Neural cell (in vitro differentiated cells): ENCODE measurements at regions not wholly inside any gene's neighbourhood (a gene's known extent, or its start where the extent isn't known, plus 50 kb on each side); places are given as distances from the start of the nearest gene placed in this dataset.

Source experiments
- H2AFZ ChIP-seq: fragments of 200-600, 300-800 bp; sonication (generic), shearing (Covaris generic); 2 replicates; pipeline ENCODE4 v1.6.0; 2014; ENCODE audit warnings: low read depth, mild to moderate bottlenecking, antibody characterized with exemption, low read length, moderate library complexity
- H3F3A ChIP-seq: fragments of 200-600 bp; shearing (Covaris generic); 2 replicates; pipeline ENCODE4 v1.6.1; 2016; ENCODE audit warnings: mild to moderate bottlenecking, moderate library complexity, mixed read lengths, antibody characterized with exemption, low read length; ENCODE audit not compliant: insufficient read depth, poor library complexity, severe bottlenecking
- H3K27ac ChIP-seq: fragments of 200-600, 300-800 bp; sonication (generic), shearing (Covaris generic); 2 replicates; pipeline ENCODE4 v1.5.1; 2014; ENCODE audit warnings: mild to moderate bottlenecking, low read length, moderate library complexity
- H3K27me3 ChIP-seq: fragments of 300-800, 200-600 bp; sonication (generic), shearing (Covaris generic); 2 replicates; pipeline ENCODE4 v1.6.0; 2014; ENCODE audit warnings: mild to moderate bottlenecking, low read depth, low read length, moderate library complexity; ENCODE audit not compliant: insufficient read depth
- H3K36me3 ChIP-seq: fragments of 300-800, 200-600 bp; sonication (generic), shearing (Covaris generic); 2 replicates; pipeline ENCODE4 v1.5.1; 2014; ENCODE audit warnings: mild to moderate bottlenecking, antibody characterized with exemption, low read length, moderate library complexity; ENCODE audit not compliant: insufficient read depth
- H3K4me2 ChIP-seq: fragments of 300-800, 200-600 bp; sonication (generic), shearing (Covaris generic); 2 replicates; pipeline ENCODE4 v1.6.0; 2014; ENCODE audit warnings: mild to moderate bottlenecking, low read length
- H3K4me3 ChIP-seq: fragments of 300-800, 200-600 bp; sonication (generic), shearing (Covaris generic); 2 replicates; pipeline ENCODE4 v1.5.1; 2014; ENCODE audit warnings: mild to moderate bottlenecking, low read length, moderate library complexity
- H3K79me2 ChIP-seq: fragments of 200-600 bp; shearing (Covaris generic); replicated peaks from 2 replicates; pipeline ENCODE4 v1.6.0; 2014; ENCODE audit warnings: mild to moderate bottlenecking, low read length, moderate library complexity; ENCODE audit not compliant: insufficient read depth
- H3K9ac ChIP-seq: fragments of 300-800, 200-600 bp; sonication (generic), shearing (Covaris generic); 2 replicates; pipeline ENCODE4 v1.6.1; 2016; ENCODE audit warnings: mild to moderate bottlenecking, low read length, mixed read lengths
- H3K9me2 ChIP-seq: fragments of 200-600 bp; shearing (Covaris generic); 2 replicates; pipeline ENCODE4 v1.6.1; 2016; ENCODE audit warnings: mild to moderate bottlenecking, low read length, mixed read lengths; ENCODE audit not compliant: insufficient read depth
- H3K9me3 ChIP-seq: fragments of 200-600, 300-800 bp; sonication (generic), shearing (Covaris generic); 2 replicates; pipeline ENCODE4 v1.6.1; 2016; ENCODE audit warnings: mild to moderate bottlenecking, mixed run types, low read length, moderate library complexity, mixed read lengths
- H4K20me1 ChIP-seq: fragments of 200-600 bp; shearing (Covaris generic); 2 replicates; pipeline ENCODE4 v1.6.1; 2016; ENCODE audit warnings: mild to moderate bottlenecking, mixed run types; ENCODE audit not compliant: insufficient read depth
- CTCF ChIP-seq: fragments of 450-650 bp; IDR thresholded peaks from 2 replicates; pipeline ENCODE4 v1.5.1; 2014; ENCODE audit warnings: antibody characterized with exemption, mild to moderate bottlenecking, moderate library complexity; ENCODE audit not compliant: poor library complexity, severe bottlenecking
- EP300 ChIP-seq: fragments of 450-650 bp; conservative IDR thresholded peaks from 2 replicates; pipeline ENCODE4 v1.6.1; 2014; ENCODE audit warnings: antibody characterized with exemption, mild to moderate bottlenecking, moderate library complexity; ENCODE audit not compliant: poor library complexity, severe bottlenecking
- EZH2 ChIP-seq: fragments of 200-600, 300-800 bp; shearing (Covaris generic), sonication (generic); IDR thresholded peaks from 2 replicates; pipeline ENCODE4 v1.6.1; 2014; ENCODE audit warnings: antibody characterized with exemption, low read length, borderline replicate concordance, mild to moderate bottlenecking; ENCODE audit not compliant: insufficient read depth, poor library complexity, severe bottlenecking
- MXI1 ChIP-seq: fragments of 450-650 bp; conservative IDR thresholded peaks from 2 replicates; pipeline ENCODE4 v1.6.1; 2014; ENCODE audit warnings: antibody characterized with exemption, mild to moderate bottlenecking; ENCODE audit not compliant: poor library complexity, severe bottlenecking
- POLR2AphosphoS5 ChIP-seq: IDR thresholded peaks from 2 replicates; pipeline ENCODE4 v1.6.1; 2012
- RAD21 ChIP-seq: fragments of 450-650 bp; conservative IDR thresholded peaks from 2 replicates; pipeline ENCODE4 v1.6.1; 2014; ENCODE audit warnings: antibody characterized with exemption, mild to moderate bottlenecking, moderate library complexity
- REST ChIP-seq: IDR thresholded peaks from 2 replicates; pipeline ENCODE4 v1.6.1; 2012; ENCODE audit warnings: borderline replicate concordance
- SMC3 ChIP-seq: fragments of 450-650 bp; conservative IDR thresholded peaks from 2 replicates; pipeline ENCODE4 v1.6.1; 2014; ENCODE audit warnings: antibody characterized with exemption, mild to moderate bottlenecking, moderate library complexity; ENCODE audit not compliant: poor library complexity
- TAF1 ChIP-seq: IDR thresholded peaks from 2 replicates; pipeline ENCODE4 v1.6.1; 2012; ENCODE audit warnings: low read depth

GRCh38 chr5:143714629-143715028, 97.3 kb upstream of the HMHB1 start:
- Histone ChIP-seq H3K9me3 (no peaks in the 10 kb centered on the region), H3K4me2 (no peak overlapping the region), H3K27ac (no peak overlapping the region), H3K36me3 (no peaks in the 10 kb centered on the region), H3K9me2 (no peaks in the 10 kb centered on the region), H3F3A (no peaks in the 10 kb centered on the region), H3K9ac (no peak overlapping the region), H4K20me1 (no peaks in the 10 kb centered on the region), H3K27me3 (no peaks in the 10 kb centered on the region), H2AFZ (no peak overlapping the region), H3K79me2 (no peaks in the 10 kb centered on the region), H3K4me3 (no peak overlapping the region)
- TF ChIP-seq SMC3 (no peak), EP300 (no peak), RAD21 (no peak), TAF1 (no peak), POLR2AphosphoS5 (no peak), EZH2 (no peak), MXI1 (no peak), REST (no peak), CTCF (no peak)

GRCh38 chr5:143713047-143714003, 98.6 kb upstream of the HMHB1 start:
- no peak overlapping the region for H3K27ac ChIP-seq

More at GRCh38 chr5:143713047-143714003, 98.6 kb upstream of the HMHB1 start:
- no peaks in the 10 kb centered on the region for H3K79me2 ChIP-seq
- H4K20me1 ChIP-seq = no peaks in the 10 kb centered on the region
- H3K27me3 ChIP-seq = no peaks in the 10 kb centered on the region
- H3K4me2 ChIP-seq = no peak overlapping the region
- no peak overlapping the region for H2AFZ ChIP-seq
- no peaks in the 10 kb centered on the region for H3K9me2 ChIP-seq
- no peak for TF ChIP-seq CTCF
- no peak for TF ChIP-seq RAD21
- no peak for TF ChIP-seq REST
- no peak for TF ChIP-seq MXI1
- TF ChIP-seq EZH2 = no peak
- no peaks in the 10 kb centered on the region for H3F3A ChIP-seq
- no peak overlapping the region for H3K4me3 ChIP-seq
- no peak overlapping the region for H3K9ac ChIP-seq
- H3K36me3 ChIP-seq = no peaks in the 10 kb centered on the region
- no peaks in the 10 kb centered on the region for H3K9me3 ChIP-seq
